ENCODE measurements at regions not wholly inside any gene's neighbourhood (a gene's known extent, or its start where the extent isn't known, plus 50 kb on each side); places are given as distances from the start of the nearest gene placed in this dataset.

GRCh38 chr2:46813680-46814079 is 101.9 kb downstream of the MCFD2 start:
- TF ChIP-seq, protein P1, sequence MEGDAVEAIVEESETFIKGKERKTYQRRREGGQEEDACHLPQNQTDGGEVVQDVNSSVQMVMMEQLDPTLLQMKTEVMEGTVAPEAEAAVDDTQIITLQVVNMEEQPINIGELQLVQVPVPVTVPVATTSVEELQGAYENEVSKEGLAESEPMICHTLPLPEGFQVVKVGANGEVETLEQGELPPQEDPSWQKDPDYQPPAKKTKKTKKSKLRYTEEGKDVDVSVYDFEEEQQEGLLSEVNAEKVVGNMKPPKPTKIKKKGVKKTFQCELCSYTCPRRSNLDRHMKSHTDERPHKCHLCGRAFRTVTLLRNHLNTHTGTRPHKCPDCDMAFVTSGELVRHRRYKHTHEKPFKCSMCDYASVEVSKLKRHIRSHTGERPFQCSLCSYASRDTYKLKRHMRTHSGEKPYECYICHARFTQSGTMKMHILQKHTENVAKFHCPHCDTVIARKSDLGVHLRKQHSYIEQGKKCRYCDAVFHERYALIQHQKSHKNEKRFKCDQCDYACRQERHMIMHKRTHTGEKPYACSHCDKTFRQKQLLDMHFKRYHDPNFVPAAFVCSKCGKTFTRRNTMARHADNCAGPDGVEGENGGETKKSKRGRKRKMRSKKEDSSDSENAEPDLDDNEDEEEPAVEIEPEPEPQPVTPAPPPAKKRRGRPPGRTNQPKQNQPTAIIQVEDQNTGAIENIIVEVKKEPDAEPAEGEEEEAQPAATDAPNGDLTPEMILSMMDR (IDR thresholded peaks at IDR 0.05; ENCODE audit: control insufficient read depth, insufficient read depth, low read depth, low read length, missing control alignments) = no peak
- no peak for DNase-seq (ENCODE audit: low read depth)
- no peak overlapping the region for H3K4me3 ChIP-seq (ENCODE audit: control insufficient read depth, low read depth, low read length)

DNA sequence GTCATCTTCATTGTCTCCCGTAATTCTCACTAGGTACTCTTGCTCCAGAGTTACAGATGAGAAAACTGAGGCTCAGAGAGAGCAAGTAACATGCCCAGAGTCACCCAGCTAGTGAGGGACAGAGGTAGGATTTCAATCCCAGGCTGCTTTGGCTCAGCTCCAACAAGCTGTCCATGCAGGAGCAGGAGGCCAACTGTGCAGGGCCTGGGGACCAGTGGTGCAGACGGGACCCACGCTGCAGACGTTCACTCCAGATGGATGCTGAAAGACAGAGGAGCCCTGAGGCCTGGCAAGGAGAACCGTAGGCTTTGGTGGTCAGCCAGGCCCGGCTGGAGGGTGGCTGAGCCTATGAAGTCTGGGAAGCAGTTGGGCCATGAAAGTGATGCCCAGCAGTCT is 102.6 kb downstream of the MCFD2 start:
- no peak overlapping the region for H3K4me3 ChIP-seq (ENCODE audit: control insufficient read depth, low read depth, low read length)
- TF ChIP-seq, protein P1 (IDR thresholded peaks at IDR 0.05; ENCODE audit: control insufficient read depth, insufficient read depth, low read depth, low read length, missing control alignments) = no peak
- DNase-seq (ENCODE audit: low read depth) = no peak
